GM12891 (cell line): ENCODE measurements at regions not wholly inside any gene's neighbourhood (a gene's known extent, or its start where the extent isn't known, plus 50 kb on each side); places are given as distances from the start of the nearest gene placed in this dataset.

ENCODE experiments used
- POLR2A ChIP-seq: IDR thresholded peaks from 2 replicates; pipeline ENCODE4 v1.6.1; 2011; ENCODE audit warnings: low read depth, low read length, control low read depth
- POLR2AphosphoS5 ChIP-seq: IDR thresholded peaks from 2 replicates; pipeline ENCODE4 v1.6.1; 2011; ENCODE audit warnings: low read depth, low read length, control low read depth
- POU2F2 ChIP-seq: IDR thresholded peaks from 2 replicates; pipeline ENCODE4 v1.6.1; 2011; ENCODE audit warnings: low read depth, mild to moderate bottlenecking, control low read depth, low read length, moderate library complexity

- TF ChIP-seq POLR2A: no peak
- TF ChIP-seq POLR2AphosphoS5: no peak
- TF ChIP-seq POU2F2: no peak
These were observed 115.2 kb upstream of the BEND6 start for GRCh38 chr6:56839533-56840183.
